IPS-15b (cell line): ENCODE measurements at regions not wholly inside any gene's neighbourhood (a gene's known extent, or its start where the extent isn't known, plus 50 kb on each side); places are given as distances from the start of the nearest gene placed in this dataset.

ENCODE experiments used
- H3K27me3 ChIP-seq: one replicate; pipeline ENCODE4 v1.6.1; 2013; ENCODE audit warnings: low read length; ENCODE audit not compliant: control insufficient read depth, insufficient read depth
- H3K36me3 ChIP-seq: one replicate; pipeline ENCODE4 v1.6.1; 2013; ENCODE audit warnings: low read length; ENCODE audit not compliant: control insufficient read depth, insufficient read depth
- H3K4me1 ChIP-seq: one replicate; pipeline ENCODE4 v1.6.1; 2013; ENCODE audit warnings: mild to moderate bottlenecking, low read length; ENCODE audit not compliant: control insufficient read depth, insufficient read depth
- H3K4me3 ChIP-seq: one replicate; pipeline ENCODE4 v1.5.1; 2013; ENCODE audit warnings: low read depth, low read length
- H3K9ac ChIP-seq: one replicate; pipeline ENCODE4 v1.6.1; 2013; ENCODE audit warnings: low read depth, mild to moderate bottlenecking, low read length
- H3K9me3 ChIP-seq: one replicate; pipeline ENCODE4 v1.6.1; 2013; ENCODE audit warnings: mild to moderate bottlenecking, low read length; ENCODE audit not compliant: control insufficient read depth, insufficient read depth

GRCh38 chr10:3278771-3279170 lies 106.2 kb upstream of the PITRM1 start:
- H3K4me3 ChIP-seq = no peak overlapping the region
- H3K9me3 ChIP-seq = no peaks in the 10 kb centered on the region
- no peak overlapping the region for H3K9ac ChIP-seq
- no peaks in the 10 kb centered on the region for H3K36me3 ChIP-seq
- H3K27me3 ChIP-seq = no peaks in the 10 kb centered on the region
- H3K4me1 ChIP-seq = no peaks in the 10 kb centered on the region

DNA sequence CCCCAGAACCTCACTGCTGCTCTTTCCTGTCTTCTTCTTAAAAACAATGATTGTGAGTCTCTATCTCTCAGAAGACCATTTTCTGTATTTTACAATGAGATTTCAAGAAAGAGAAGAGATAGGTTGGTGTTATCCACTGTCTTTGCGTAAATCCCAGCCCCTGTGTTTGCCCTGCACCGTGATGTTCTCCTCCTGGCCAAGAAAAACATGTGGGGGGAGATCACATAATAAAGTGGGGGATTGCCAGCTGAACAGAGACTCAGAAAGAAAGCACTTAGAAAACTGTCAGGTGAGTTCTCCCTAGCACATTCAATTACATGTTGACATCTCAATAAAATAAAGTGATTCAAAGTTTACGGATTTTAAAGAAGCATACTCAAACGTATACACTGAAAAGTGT lies 105.0 kb upstream of the PITRM1 start:
- Histone ChIP-seq H3K36me3 (no peaks in the 10 kb centered on the region), H3K4me1 (no peaks in the 10 kb centered on the region), H3K9me3 (no peaks in the 10 kb centered on the region), H3K9ac (no peak overlapping the region), H3K4me3 (no peak overlapping the region), H3K27me3 (no peaks in the 10 kb centered on the region)

GRCh38 chr10:3274414-3274813 lies 101.8 kb upstream of the PITRM1 start:
- peaks cover 7% of the 10 kb centered on the region for H3K4me1 ChIP-seq
- H3K4me3 ChIP-seq = no peak overlapping the region
- H3K36me3 ChIP-seq = no peaks in the 10 kb centered on the region
- H3K27me3 ChIP-seq = no peaks in the 10 kb centered on the region
- no peaks in the 10 kb centered on the region for H3K9me3 ChIP-seq
- H3K9ac ChIP-seq = no peak overlapping the region

DNA sequence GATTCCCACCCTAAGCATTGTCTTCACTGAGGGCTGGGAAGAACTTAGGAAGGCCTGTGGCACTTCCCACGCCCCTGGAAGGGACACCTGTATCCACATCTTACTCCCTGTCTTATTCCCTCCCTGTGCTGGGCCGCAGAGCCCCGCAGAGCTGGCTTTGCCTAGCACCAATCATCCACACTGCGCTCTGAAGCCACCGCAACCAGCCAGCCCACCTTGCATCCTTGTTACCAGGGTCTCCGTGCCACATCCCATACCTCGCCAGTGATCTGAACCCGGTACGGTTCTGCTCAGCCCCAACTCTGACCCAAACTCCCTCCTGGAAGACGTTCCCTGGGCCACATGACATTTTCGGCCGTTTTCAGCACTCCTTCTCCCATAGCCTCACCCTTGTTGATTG lies 101.4 kb upstream of the PITRM1 start:
- Histone ChIP-seq H3K27me3 (no peaks in the 10 kb centered on the region), H3K9ac (no peak overlapping the region), H3K4me3 (no peak overlapping the region), H3K36me3 (no peaks in the 10 kb centered on the region), H3K4me1 (peaks cover 7% of the 10 kb centered on the region), H3K9me3 (no peaks in the 10 kb centered on the region)

- no peaks in the 10 kb centered on the region for H3K9me3 ChIP-seq
- H3K4me1 ChIP-seq = peaks cover 7% of the 10 kb centered on the region
- H3K36me3 ChIP-seq = no peaks in the 10 kb centered on the region
- H3K9ac ChIP-seq = no peak overlapping the region
- no peaks in the 10 kb centered on the region for H3K27me3 ChIP-seq
- no peak overlapping the region for H3K4me3 ChIP-seq
Observed at GRCh38 chr10:3272300-3272699, 99.7 kb upstream of the PITRM1 start.

DNA sequence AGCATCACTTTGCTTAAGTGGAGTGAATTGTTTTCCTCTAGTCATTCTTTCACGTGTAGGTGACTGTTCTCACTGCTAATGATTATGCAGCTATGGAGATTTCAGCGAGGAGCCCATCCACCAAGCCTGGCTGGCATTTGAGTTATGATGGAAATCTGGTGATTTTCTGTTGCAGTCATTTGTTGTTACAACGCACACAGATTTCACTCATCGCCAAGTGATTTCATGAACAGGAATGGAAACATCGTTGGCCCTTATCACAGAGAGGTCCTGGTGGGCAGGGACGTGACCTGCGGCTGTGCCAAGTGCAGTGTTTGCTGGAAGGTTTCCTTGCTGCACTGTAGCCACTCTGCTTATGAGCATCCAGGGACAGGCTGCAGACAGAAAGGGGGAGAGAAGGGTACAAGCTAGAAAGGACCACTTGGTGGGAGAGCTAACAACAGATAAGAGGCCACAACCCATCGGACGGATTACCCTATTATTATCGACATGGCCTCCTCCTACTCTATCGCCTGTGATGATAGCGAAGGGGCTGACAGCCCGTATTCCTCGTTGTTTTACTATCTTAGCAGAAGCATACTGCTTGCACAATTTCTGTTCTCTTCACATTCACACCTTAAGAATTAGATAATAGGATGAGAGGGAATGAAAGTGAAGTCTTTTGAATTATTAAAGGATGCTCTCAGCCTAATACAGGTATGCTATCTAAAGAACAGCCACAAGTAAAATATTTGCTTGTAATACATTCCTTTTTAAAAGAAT lies 99.0 kb upstream of the PITRM1 start:
- no peak overlapping the region for H3K4me3 ChIP-seq
- H3K27me3 ChIP-seq = no peaks in the 10 kb centered on the region
- peaks cover 7% of the 10 kb centered on the region for H3K4me1 ChIP-seq
- H3K9me3 ChIP-seq = no peaks in the 10 kb centered on the region
- no peaks in the 10 kb centered on the region for H3K36me3 ChIP-seq
- no peak overlapping the region for H3K9ac ChIP-seq

DNA sequence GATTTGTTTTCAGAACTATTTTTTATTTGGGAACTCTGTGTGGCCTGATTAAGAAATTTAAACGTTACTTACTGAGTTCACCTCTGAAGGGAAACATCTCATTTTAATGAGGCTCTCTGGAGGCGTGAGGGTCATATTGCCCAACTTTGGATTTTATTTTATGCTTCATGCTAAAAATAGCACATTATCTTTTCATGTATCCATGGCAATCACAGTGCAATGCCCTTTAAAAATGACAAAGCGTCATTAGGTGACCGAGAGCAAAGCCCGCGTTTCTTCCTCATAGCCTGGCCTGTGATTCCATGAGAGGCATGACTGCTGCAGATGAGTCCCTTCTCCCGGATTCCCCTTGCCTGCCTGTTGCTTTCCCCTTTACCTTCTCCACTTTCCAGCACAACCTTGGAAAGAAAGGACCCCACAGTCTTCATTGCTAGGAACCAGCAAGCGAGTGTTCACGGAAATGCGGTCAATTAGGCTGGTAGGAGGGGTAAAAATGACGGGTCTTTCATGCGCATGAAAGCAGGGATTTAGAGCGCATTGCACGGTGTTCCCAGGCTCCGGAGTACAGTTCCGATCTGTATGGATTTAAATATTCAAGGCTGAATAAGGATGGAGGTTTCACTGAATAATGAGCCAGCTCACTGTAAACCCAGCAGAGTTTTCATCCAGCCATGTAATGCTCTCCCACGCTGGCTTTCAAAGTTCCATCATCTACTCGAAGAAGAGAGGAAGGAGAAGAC lies 98.2 kb upstream of the PITRM1 start:
- Histone ChIP-seq H3K9ac (no peak overlapping the region), H3K27me3 (no peaks in the 10 kb centered on the region), H3K4me3 (no peak overlapping the region)

DNA sequence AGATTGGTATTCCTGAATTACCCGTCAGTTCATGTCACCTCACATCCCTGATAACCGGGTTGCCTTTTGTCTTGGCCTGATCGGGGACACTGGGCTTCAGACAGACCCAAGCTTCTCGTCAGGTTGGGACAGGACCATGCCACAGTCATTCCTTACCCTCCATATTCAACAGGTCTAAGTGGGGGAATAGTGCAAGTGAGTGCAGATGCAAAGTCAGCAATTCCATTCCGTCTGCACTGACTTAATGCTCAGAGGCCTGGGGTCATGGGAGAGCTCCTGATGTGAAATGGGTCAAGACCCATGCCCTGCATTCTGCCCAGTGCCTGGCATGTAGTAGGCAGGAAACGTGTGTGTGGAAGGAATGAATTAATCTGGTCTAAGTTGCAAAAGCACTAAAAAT lies 95.4 kb upstream of the PITRM1 start:
- Histone ChIP-seq H3K27me3 (no peaks in the 10 kb centered on the region), H3K36me3 (no peaks in the 10 kb centered on the region), H3K4me3 (no peak overlapping the region), H3K4me1 (peaks cover 7% of the 10 kb centered on the region), H3K9ac (no peak overlapping the region), H3K9me3 (no peaks in the 10 kb centered on the region)

More for the DNA sequence above, 98.2 kb upstream of the PITRM1 start:
- peaks cover 7% of the 10 kb centered on the region for H3K4me1 ChIP-seq
- no peaks in the 10 kb centered on the region for H3K36me3 ChIP-seq
- no peaks in the 10 kb centered on the region for H3K9me3 ChIP-seq

GRCh38 chr10:3265088-3265487 lies 92.5 kb upstream of the PITRM1 start:
- no peaks in the 10 kb centered on the region for H3K9me3 ChIP-seq
- no peak overlapping the region for H3K4me3 ChIP-seq
- no peak overlapping the region for H3K9ac ChIP-seq
- no peaks in the 10 kb centered on the region for H3K27me3 ChIP-seq
- no peaks in the 10 kb centered on the region for H3K36me3 ChIP-seq
- no peaks in the 10 kb centered on the region for H3K4me1 ChIP-seq

DNA sequence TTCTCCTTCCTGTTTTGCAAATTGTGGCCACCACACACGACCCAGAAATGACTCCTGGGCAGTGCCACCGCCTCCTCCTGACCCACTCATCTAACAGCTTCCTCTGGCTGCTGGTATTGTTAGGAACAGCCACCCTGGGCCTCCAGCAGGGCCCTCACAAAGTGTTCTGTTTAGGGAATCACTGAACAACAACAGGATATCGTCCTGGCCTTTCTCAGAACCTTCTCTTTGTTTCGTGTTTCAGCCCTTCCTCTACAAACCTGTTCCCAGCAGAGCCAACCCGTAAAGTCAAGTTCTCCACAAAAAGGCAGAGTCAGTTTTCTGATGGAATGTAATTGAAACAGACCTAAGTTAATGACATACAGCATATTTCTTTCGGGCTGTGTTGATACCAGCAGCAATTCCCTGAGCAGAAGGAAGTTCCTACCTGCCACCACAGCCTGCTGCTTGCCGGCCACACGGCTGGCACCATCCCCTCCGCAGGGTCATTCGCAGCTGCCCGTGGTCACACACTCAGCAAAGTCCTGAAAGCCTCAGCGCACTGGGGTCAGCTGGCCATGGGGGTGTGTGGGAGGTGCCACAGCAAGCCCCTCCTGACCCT lies 91.7 kb upstream of the PITRM1 start:
- H3K27me3 ChIP-seq = no peaks in the 10 kb centered on the region
- H3K9ac ChIP-seq = no peak overlapping the region
- H3K9me3 ChIP-seq = no peaks in the 10 kb centered on the region
- H3K36me3 ChIP-seq = no peaks in the 10 kb centered on the region
- no peak overlapping the region for H3K4me3 ChIP-seq
- no peaks in the 10 kb centered on the region for H3K4me1 ChIP-seq

DNA sequence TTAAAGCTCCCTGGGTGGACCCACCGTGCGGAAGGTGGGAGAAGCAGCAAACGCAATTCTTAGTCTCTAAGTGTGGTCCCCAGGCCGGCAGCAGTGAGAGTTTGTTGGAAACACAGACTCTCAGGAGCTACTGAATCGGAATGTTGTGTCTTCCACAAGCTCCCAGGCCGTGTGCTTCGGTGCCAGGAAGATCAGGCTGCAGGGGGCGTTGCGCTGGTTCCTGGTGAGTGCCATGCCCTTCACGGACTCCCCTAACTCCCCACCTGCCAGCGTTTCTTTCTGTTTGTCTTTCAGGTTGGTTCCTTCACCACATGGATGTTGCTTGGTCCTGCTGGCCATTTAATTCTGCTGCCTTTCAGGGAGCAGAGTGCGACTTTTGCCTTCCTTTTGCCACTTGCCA lies 91.2 kb upstream of the PITRM1 start:
- no peak overlapping the region for H3K9ac ChIP-seq
- H3K9me3 ChIP-seq = no peaks in the 10 kb centered on the region
- H3K4me1 ChIP-seq = no peaks in the 10 kb centered on the region

DNA sequence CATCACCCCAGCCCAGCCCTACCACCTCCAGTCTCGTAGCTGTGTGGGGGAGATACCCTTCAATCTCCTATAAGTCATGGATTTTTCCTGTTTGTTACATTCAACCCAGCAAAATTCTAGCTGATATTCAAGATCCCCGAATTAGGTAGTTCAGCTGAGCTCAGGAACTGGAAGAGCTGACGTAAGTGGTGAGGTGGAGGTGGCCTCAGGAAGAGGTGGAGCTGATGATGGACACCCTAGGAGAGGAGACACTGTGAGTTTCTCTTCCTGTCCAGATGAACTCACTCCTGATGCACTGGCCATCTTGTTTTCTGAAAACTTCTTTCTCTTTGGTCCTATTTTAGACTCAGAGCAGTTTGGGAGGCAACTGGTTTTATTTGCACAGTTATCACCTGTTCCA lies 90.5 kb upstream of the PITRM1 start:
- Histone ChIP-seq H3K36me3 (no peaks in the 10 kb centered on the region), H3K4me3 (no peak overlapping the region), H3K9ac (no peak overlapping the region), H3K4me1 (no peaks in the 10 kb centered on the region), H3K9me3 (no peaks in the 10 kb centered on the region), H3K27me3 (no peaks in the 10 kb centered on the region)

More for the DNA sequence above, 91.2 kb upstream of the PITRM1 start:
- Histone ChIP-seq H3K27me3 (no peaks in the 10 kb centered on the region), H3K36me3 (no peaks in the 10 kb centered on the region), H3K4me3 (no peak overlapping the region)
